GM12891 (cell line): ENCODE measurements at regions not wholly inside any gene's neighbourhood (a gene's known extent, or its start where the extent isn't known, plus 50 kb on each side); places are given as distances from the start of the nearest gene placed in this dataset.

Experiments used
- POLR2A ChIP-seq: IDR thresholded peaks from 2 replicates; pipeline ENCODE4 v1.6.1; 2011; ENCODE audit warnings: low read depth, low read length, control low read depth
- POLR2AphosphoS5 ChIP-seq: IDR thresholded peaks from 2 replicates; pipeline ENCODE4 v1.6.1; 2011; ENCODE audit warnings: low read depth, low read length, control low read depth

GRCh38 chr11:10996678-10997077, 138.8 kb upstream of the ZBED5 start:
- TF ChIP-seq POLR2A (no peak), POLR2AphosphoS5 (no peak)
